Small intestine (tissue), 7 donors: ENCODE measurements at regions not wholly inside any gene's neighbourhood (a gene's known extent, or its start where the extent isn't known, plus 50 kb on each side); places are given as distances from the start of the nearest gene placed in this dataset.
A peak's percentile ranks its signal among the peaks of the same experiment; 100 is the strongest.

ENCODE experiments used
- DNase-seq, 2 donors: peaks; one replicate each; pipeline versions ENCODE4 v3.0.0 to v3.0.0-alpha.2; 2013
- FAIRE-seq: peaks from 2 replicates; lab custom pipeline; 2012; peaks lifted over from hg19 to GRCh38; lab: Jason Lieb, UNC
- H3K27ac ChIP-seq, 3 donors: one replicate each; pipeline ENCODE4 v1.5.1; 2013; ENCODE audit warnings: low read length in 2 of 3, mild to moderate bottlenecking in 2 of 3, control low read depth in 1 of 3, inconsistent platforms in 1 of 3, low read depth in 1 of 3, moderate library complexity in 1 of 3
- H3K27me3 ChIP-seq, 3 donors: one replicate each; pipeline ENCODE4 v1.6.1; 2013; ENCODE audit warnings: low read length in 3 of 3, inconsistent platforms in 1 of 3; ENCODE audit not compliant: control insufficient read depth in 3 of 3, insufficient read depth in 3 of 3
- H3K36me3 ChIP-seq, 3 donors: one replicate each; pipeline ENCODE4 v1.6.1; 2013; ENCODE audit warnings: low read length in 3 of 3, inconsistent platforms in 1 of 3, low read depth in 1 of 3, mild to moderate bottlenecking in 1 of 3, moderate library complexity in 1 of 3; ENCODE audit not compliant: control insufficient read depth in 3 of 3, insufficient read depth in 2 of 3
- H3K4me1 ChIP-seq, 3 donors: one replicate each; pipeline ENCODE4 v1.6.1; 2013; ENCODE audit warnings: low read length in 2 of 3, inconsistent platforms in 1 of 3, low read depth in 1 of 3, mild to moderate bottlenecking in 1 of 3, moderate library complexity in 1 of 3; ENCODE audit not compliant: control insufficient read depth in 3 of 3, insufficient read depth in 2 of 3
- H3K4me3 ChIP-seq, 3 donors: one replicate each; pipeline ENCODE4 v1.5.1; 2013; ENCODE audit warnings: low read length in 3 of 3, control low read depth in 1 of 3, inconsistent platforms in 1 of 3, low read depth in 1 of 3, mild to moderate bottlenecking in 1 of 3, moderate library complexity in 1 of 3
- H3K9me3 ChIP-seq, 2 donors: one replicate each; pipeline ENCODE4 v1.6.1; 2013; ENCODE audit warnings: low read depth in 1 of 2, low read length in 1 of 2; ENCODE audit not compliant: control insufficient read depth in 2 of 2, insufficient read depth in 1 of 2
- WGBS, 3 donors: extraction: QIAGEN DNeasy Blood & Tissue Kit; methylation state at CpG; one replicate each; pipeline ENCODE4 v1.1.7; 2013; 5-methylcytosine and 5-hydroxymethylcytosine counted together
- donor health status: healthy with polysubstance abuse.
- donor health status: control.
- donor health status: control.
- donor health status: Bipolar disorder and iron deficiency.
- donor health status: healthy.

DNA sequence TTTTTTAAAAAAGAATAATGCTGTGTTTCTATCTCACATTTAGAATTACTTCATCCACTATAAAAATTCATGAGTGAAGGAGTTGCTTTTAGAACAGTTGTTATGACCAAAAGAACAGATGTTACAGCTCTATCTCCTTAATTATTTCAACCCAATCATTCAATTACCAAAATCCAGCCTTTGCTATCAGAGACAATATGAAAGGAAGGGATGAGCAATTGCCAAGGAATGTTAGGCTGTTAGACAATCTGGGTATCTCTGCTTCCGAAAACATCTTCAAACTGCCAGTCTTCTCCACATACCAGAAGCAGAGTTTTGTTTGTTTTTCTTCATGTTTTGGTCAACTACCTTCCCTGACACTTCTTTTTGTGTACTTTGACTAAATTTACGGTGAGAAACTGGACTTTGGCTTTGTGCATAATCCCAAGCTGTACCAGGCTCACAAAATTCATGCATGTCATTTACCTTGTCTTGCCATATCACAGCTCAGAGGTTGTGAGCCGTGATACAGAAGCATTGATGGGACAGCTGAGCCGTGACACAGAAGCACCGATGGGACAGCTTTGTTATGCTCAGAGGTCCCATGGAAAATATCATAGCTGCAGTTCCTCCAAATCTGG is 405.5 kb downstream of the KIF4B start:
- FAIRE-seq, result no peak
- no peak for DNase-seq
- 41 to 64% (median 49%) methylated on average over 5 of the region's 5 CpGs for WGBS, 3 donors

DNA sequence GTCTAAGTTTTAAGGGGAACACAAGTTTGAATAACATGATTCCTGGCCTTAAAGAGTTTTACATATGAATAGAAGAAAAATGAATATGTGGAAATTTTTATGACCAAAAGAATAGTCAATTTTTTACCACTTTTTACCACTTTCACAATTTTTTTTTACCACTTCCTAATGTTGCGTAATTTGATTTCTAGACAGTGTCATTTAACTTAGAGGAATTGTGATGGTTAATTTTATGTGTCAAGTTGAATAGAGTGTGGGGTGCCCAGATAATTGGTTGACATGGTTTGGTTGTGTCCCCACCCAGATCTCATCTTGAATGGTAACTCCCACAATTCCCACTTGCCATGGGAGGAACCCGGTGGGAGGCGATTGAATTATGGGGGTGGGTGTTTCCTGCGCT is 416.6 kb downstream of the KIF4B start:
- FAIRE-seq (no peak), DNase-seq (no peak)

More for the DNA sequence above, 405.5 kb downstream of the KIF4B start:
- Histone ChIP-seq H3K9me3 (no peaks in the 10 kb centered on the region), H3K4me1 (no peaks in the 10 kb centered on the region), H3K27me3 (no peaks in the 10 kb centered on the region), H3K36me3 (no peaks in the 10 kb centered on the region), H3K4me3 (no peak overlapping the region), H3K27ac (no peak overlapping the region)

GRCh38 chr5:155434267-155434666 is 420.7 kb downstream of the KIF4B start:
- Histone ChIP-seq H3K4me3 (no peak overlapping the region), H3K36me3 (no peaks in the 10 kb centered on the region), H3K27me3 (no peaks in the 10 kb centered on the region), H3K27ac (no peak overlapping the region), H3K4me1 (no peaks in the 10 kb centered on the region), H3K9me3 (no peaks in the 10 kb centered on the region)
- FAIRE-seq (no peak), DNase-seq (no peak)
- WGBS, 3 donors, result 32 to 59% (median 34%) methylated on average over 1 of the region's 1 CpG

More for the DNA sequence above, 416.6 kb downstream of the KIF4B start:
- H3K36me3 ChIP-seq, result no peaks in the 10 kb centered on the region
- no peak overlapping the region for H3K4me3 ChIP-seq
- H3K4me1 ChIP-seq, result no peaks in the 10 kb centered on the region
- no peaks in the 10 kb centered on the region for H3K9me3 ChIP-seq
- WGBS, 3 donors, result 80 to 93% (median 93%) methylated on average over 4 of the region's 4 CpGs
- H3K27me3 ChIP-seq, result no peaks in the 10 kb centered on the region
- H3K27ac ChIP-seq, result no peak overlapping the region

DNA sequence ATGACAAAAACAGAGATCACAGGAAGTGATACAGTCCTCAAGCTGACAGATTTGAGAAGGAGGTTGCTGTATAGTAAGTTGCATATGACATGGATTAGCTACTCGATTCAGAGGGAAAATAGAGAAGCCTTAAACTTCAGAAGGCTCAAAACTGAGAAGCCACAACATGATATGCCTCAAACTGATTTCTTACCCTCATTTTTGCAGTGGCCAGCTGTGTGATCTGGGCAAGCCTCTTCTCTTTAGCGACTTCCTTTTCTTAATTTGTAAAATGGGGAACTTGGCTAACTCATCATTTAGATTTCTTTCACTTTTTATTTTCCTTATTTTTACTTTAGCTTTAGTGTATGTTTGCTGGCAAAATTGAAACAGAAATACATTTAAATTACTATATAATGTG is 421.1 kb downstream of the KIF4B start:
- FAIRE-seq, result no peak
- Histone ChIP-seq H3K4me1 (no peaks in the 10 kb centered on the region), H3K36me3 (no peaks in the 10 kb centered on the region), H3K9me3 (no peaks in the 10 kb centered on the region), H3K27ac (no peak overlapping the region), H3K27me3 (no peaks in the 10 kb centered on the region), H3K4me3 (no peak overlapping the region)
- no peak for DNase-seq
- 63 to 83% (median 66%) methylated on average over 2 of the region's 2 CpGs for WGBS, 3 donors

DNA sequence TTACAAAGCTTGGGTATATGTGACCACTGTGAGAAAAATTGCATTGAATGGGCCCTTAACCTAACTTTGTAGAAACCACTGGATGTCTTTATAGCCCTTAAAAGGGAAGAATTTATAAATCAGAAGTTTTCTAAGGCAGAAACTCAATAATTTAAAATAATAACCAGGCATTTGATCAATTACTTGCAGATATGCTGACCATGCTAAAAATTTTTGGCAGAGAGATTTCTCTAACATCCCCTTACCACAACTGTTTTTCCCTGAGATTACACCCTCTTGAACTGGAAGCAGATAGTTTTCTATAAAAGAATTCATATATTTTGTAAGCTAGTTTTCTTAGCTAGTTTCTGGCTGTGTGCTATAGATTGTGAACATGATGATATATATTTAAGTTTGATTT is 428.3 kb downstream of the KIF4B start:
- no peak overlapping the region for H3K4me3 ChIP-seq
- no peaks in the 10 kb centered on the region for H3K36me3 ChIP-seq
- no peak overlapping the region for H3K27ac ChIP-seq
- no peaks in the 10 kb centered on the region for H3K4me1 ChIP-seq
- H3K9me3 ChIP-seq, result no peaks in the 10 kb centered on the region
- no peak for FAIRE-seq
- no peak for DNase-seq
- H3K27me3 ChIP-seq, result no peaks in the 10 kb centered on the region

DNA sequence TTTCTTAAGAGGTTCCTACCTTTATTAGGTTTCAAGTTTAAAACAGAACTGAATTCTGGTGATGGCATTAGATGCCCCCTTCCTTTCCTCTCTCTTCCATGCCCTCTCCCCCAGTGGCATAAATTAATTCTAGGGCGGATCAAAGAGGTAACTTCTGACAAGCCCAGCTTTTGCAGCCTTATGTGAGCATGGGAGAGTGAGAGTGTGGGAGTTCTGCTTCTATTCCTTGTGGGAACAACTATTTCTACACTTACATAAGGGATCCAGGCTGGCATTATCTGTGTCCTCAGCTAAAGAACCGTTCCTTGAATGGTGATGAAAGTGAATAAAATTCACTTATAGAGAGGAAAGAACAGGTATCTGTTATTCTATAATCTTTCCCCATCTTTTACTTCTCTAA is 437.6 kb downstream of the KIF4B start:
- DNase-seq (no peak), FAIRE-seq (no peak)
- WGBS, 3 donors, result 46 to 69% (median 59%) methylated on average over 2 of the region's 2 CpGs
- no peaks in the 10 kb centered on the region for H3K36me3 ChIP-seq
- no peaks in the 10 kb centered on the region for H3K4me1 ChIP-seq
- no peaks in the 10 kb centered on the region for H3K27me3 ChIP-seq
- no peak overlapping the region for H3K4me3 ChIP-seq
- no peak overlapping the region for H3K27ac ChIP-seq
- no peaks in the 10 kb centered on the region for H3K9me3 ChIP-seq

- Histone ChIP-seq H3K4me3 (no peak overlapping the region), H3K27ac (no peak overlapping the region), H3K36me3 (no peaks in the 10 kb centered on the region), H3K9me3 (no peaks in the 10 kb centered on the region), H3K27me3 (no peaks in the 10 kb centered on the region), H3K4me1 (no peaks in the 10 kb centered on the region)
- FAIRE-seq (no peak), DNase-seq (peak in 1 of 2 donors; percentile 2)
- 55 to 59% (median 55%) methylated on average over 4 of the region's 4 CpGs for WGBS, 3 donors
Observed at GRCh38 chr5:155455791-155456514, 442.4 kb downstream of the KIF4B start.

GRCh38 chr5:155459889-155460500 is 446.4 kb downstream of the KIF4B start:
- FAIRE-seq, result no peak
- Histone ChIP-seq H3K4me1 (no peaks in the 10 kb centered on the region), H3K4me3 (no peak overlapping the region), H3K36me3 (no peaks in the 10 kb centered on the region), H3K27ac (no peak overlapping the region), H3K27me3 (no peaks in the 10 kb centered on the region), H3K9me3 (no peaks in the 10 kb centered on the region)
- no peak for DNase-seq
- WGBS, 3 donors, result 26 to 54% (median 35%) methylated on average over 1 of the region's 1 CpG
